GM12891 (cell line): ENCODE measurements at regions not wholly inside any gene's neighbourhood (a gene's known extent, or its start where the extent isn't known, plus 50 kb on each side); places are given as distances from the start of the nearest gene placed in this dataset.

Source experiments
- POLR2A ChIP-seq: IDR thresholded peaks from 2 replicates; pipeline ENCODE4 v1.6.1; 2011; ENCODE audit warnings: low read depth, low read length, control low read depth
- POLR2AphosphoS5 ChIP-seq: IDR thresholded peaks from 2 replicates; pipeline ENCODE4 v1.6.1; 2011; ENCODE audit warnings: low read depth, low read length, control low read depth
- TAF1 ChIP-seq: IDR thresholded peaks from 2 replicates; pipeline ENCODE4 v1.6.1; 2011; ENCODE audit warnings: low read depth, low read length, control low read depth

- TF ChIP-seq POLR2A: no peak
- TF ChIP-seq TAF1: no peak
- no peak for TF ChIP-seq POLR2AphosphoS5
Observed at GRCh38 chr10:10797513-10797912, 220.2 kb upstream of the CELF2 start.
